HG03135 (cell line): ENCODE measurements at regions not wholly inside any gene's neighbourhood (a gene's known extent, or its start where the extent isn't known, plus 50 kb on each side); places are given as distances from the start of the nearest gene placed in this dataset.
"Not testable (repeated sequence)": the region's sequence is repeated elsewhere in the genome, so short reads cannot be mapped to it uniquely, and the experiment has no call there.

Experiments
- ATAC-seq: cut with Tn5 transposase; IDR thresholded peaks from one replicate; pipeline ENCODE4 v1.9.1; 2021; ENCODE audit warnings: mild to moderate bottlenecking, moderate library complexity; ENCODE audit not compliant: unreplicated experiment

DNA sequence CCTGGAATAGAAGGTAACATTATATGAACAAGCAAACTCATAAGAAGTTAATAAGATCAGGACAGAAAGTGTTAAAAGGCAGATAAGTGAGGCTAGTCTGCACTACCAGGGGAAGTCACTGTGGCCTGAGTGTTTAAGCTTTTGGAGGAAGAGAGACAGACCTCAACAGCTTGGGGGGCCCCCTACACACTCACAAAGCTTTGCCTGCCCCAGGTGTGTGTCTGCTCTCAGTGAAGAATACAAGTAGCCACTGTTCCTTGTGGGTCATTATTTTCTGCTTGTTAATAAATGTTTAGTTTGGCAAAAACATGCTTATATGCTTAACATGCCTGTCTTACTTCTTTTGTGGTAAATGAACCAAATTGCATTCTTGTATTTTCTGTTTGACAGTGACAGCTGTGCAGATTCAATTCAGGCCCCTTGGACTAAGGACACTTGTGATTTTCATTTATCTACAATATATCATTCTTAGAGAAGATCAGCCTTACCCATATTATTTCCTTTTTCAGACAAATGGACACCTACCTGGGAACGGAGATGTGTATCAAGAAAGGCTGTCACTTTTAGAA, 50.7 kb upstream of the C12orf71 start:
- peak; percentile 84 for ATAC-seq

DNA sequence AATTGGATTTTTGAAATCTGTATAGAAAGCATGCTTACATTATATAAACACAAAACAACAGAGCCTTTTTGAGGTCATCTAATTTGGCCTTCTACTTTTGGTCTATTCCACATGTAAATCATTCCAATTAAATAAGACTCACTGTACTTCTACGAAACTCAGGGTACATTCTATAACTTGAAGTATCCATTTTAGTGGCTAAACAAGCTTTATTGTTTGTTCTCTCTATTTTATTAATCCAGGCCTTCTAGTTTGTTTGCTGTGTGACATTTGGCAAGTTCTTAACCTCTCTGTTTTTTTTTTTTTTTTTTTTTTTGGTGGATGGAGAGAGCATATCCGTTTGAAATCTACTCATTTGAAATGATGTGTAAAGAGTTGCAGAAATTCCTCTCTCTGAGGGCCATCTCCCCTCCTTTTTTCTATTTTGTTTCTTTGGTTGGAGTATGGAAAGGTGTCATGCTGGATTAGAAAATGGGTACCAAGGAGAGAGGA, 58.1 kb upstream of the C12orf71 start:
- no peak for ATAC-seq

- ATAC-seq = no peak
These were observed 59.8 kb upstream of the C12orf71 start for GRCh38 chr12:27142101-27142721.

DNA sequence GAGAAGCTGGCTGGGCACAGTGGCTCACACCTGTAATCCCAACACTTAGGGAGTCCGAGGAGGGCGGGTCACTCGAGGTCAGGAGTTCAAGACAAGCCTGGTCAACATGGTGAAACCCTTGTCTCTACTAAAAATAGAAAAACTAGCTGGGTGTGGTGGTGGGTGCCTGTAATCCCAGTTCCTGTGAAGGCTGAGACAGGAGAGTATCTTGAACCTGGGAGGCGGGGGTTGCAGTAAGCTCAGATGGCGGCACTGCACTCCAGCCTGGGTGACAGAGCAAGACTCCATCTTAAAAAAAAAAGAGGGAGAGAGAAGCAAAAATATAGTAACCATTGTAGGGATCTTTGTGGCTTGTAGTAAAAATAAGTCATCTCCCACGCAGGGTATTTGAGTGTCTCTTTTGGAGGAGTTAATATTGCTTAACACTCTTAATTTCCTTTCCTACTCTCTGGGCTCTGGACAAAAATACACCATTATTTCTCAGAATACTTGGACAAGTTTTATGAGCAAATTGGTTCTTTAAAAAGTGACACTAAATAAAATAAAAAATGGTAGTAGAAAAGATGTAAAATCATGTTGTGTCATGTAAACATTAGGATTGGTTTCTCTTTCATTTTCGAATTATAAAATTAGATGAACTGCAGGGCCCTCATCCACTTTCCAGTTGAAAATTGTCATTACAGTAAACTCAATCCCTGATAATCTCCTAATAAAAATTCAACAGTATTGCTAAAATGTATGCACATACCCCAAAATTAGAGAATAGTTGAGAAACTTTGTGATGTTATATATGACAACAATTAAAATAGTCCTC, 61.1 kb upstream of the C12orf71 start:
- no peak for ATAC-seq

- peak; percentile 59 for ATAC-seq
These were observed 63.3 kb upstream of the C12orf71 start for GRCh38 chr12:27145725-27146124.

- no peak for ATAC-seq
These were observed 66.0 kb upstream of the C12orf71 start for GRCh38 chr12:27148373-27148772.

GRCh38 chr12:27148791-27149190, 66.4 kb upstream of the C12orf71 start:
- ATAC-seq = no peak

DNA sequence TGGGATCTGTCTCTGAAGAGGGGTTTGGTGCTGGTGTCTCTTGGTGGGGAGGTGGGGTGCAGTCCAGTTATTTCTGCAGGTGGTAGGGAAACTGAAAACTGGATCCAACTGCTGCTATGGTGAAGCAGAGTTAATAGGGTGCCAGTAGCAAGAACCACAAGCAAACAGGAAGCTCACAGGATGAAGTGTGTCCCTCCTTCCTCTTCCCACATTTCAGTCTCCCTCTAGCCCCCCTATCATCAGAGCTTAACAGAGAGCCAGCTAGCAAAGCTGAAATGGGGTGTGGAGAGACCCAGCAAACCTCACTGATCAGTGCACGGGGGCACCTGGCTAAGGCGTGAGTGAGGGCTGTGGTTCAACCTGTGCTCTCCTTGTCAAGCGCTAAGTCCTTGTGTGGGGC, 69.1 kb upstream of the C12orf71 start:
- no peak for ATAC-seq

DNA sequence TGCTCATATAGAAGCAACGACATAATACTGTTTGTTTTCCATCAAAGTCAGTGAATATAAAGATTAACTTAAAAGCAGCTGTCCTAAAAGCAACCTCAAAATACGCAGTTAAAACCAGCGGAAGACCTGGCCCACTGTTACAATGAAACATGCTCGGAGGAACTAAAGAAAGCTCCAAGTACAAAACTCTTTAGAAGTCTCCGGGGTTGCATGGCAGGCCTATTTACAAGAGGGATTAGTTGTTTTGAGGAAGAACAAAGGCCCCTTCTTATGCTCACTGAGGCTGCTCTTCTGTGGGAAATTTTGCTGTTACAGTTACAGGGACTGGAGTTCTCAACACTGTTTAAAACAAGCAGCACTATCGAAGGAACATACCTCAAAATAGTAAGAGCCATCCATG, 75.9 kb upstream of the C12orf71 start:
- no peak for ATAC-seq

DNA sequence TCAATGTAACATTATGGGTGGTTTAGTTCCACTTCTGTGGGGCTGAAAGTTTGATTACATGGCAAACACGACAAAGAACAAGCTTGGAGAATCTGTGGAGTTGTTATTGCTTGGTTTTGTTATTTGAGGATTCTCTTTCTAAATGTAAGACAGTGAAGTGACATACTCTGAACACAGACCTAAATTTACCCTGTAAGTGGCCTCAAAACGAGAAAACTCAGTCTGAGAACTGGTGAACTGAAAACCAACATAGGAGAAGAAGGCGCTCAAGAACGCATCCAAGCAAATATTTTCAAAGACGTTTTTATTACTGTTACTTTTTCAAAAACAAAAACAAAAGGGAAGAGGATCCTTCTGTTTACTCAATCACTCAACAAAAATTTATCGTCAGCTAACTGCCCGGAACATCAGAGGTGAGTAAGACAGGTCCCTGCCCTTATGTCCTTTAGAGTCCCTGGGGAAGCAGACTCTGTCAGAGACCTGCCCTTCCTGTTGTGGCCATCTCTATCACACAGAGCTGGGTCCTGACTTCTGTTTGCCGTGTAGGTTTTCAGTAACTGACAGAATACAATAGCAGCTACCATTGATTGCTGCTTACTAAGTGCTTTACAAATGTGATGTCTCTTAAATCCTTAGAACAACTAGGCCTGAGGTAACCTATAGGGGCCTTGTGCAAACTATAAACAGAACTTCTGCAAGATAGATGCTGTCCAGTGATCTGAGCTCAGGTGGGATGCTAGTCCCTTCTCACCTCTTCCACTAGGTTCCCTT, 79.3 kb upstream of the C12orf71 start:
- no peak for ATAC-seq

GRCh38 chr12:27162229-27162537, 79.8 kb upstream of the C12orf71 start:
- ATAC-seq = no peak

GRCh38 chr12:27163048-27163715, 80.8 kb upstream of the C12orf71 start:
- ATAC-seq = no peak

DNA sequence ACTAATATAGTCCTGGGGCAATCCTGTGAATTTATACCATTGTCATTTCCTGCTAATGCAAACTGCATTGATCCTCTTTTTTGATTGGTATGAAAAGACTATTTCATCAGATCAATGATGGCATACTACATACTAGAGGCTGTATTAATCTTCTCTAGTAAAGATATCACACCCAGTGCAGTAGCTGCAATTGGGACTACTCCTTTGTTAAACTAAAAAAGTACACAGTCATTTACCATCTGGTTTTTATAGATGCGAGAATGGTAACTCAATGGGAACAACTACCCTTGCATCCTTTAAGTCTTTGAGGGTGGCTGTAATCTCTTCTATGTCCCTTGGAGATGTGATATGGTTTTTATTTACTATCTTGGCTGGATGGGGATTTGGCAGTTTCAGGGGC, 80.2 kb upstream of the STK38L start:
- no peak for ATAC-seq

DNA sequence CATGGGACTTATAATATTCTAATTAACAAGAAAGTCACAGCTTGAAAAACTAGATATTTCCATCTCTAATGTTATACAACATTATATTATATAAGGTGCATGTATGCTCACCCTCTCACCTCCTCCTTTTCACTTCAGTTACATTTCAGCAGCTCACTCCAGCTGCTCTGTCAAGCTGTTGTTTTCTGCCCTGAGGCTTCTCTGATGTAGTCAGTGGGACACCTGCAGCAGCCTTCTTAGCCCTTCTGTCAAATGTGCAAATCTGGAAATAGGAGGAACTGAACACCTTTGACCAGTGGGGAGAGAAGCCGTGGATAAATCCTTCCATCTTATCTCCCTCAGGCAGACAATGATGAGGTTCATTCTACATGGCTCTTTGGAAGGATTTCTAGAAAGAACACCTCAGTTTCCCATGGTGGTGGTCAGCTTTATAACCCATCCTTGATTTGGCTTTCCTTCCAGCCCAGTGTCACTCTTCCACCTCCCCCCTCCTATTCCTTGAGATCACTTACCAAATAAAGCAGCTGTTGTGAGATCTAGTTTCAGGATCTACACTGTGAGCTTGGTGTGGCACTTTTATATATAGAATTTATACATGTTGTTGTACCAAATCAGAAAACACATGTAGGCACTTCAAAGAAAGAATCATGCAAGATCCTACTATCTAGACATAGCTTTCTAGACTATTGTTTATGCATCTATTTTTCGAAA, 79.6 kb upstream of the STK38L start:
- no peak for ATAC-seq

DNA sequence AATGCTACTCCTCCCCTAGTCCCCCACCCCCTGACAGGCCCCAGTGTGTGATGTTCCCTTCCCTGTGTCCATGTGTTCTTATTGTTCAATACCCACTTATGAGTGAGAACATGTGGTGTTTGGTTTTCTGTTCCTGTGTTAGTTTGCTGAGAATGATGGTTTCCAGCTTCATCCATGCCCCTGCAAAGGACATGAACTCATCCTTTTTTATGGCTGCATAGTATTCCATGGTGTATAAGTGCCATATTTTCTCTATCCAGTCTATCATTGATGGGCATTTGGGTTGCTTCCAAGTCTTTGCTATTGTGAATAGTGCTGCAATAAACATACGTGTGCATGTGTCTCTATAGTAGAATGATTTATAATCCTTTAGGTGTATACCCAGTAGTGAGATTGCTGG, 78.1 kb upstream of the STK38L start:
- ATAC-seq = not testable (repeated sequence)

DNA sequence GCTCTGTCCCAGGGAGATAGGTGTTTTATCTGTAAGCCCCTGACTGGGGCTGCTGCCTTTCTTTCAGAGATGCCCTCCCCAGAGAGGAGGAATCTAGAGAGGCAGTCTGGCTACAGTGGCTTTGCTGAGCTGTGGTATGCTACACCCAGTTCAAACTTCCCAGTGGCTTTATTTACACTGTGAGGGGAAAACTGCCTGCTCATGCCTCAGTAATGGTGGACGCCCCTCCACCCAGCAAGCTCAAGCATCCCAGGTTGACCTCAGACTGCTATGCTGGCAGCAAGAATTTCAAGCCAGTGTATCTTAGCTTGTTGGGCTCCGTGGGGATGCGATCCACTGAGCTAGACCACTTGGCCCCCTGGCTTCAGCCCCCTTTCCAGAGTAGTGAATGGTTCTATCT, 72.6 kb upstream of the STK38L start:
- ATAC-seq = not testable (repeated sequence)

GRCh38 chr12:27176765-27177164, 67.3 kb upstream of the STK38L start:
- ATAC-seq = no peak

GRCh38 chr12:27177706-27178105, 66.4 kb upstream of the STK38L start:
- no peak for ATAC-seq

DNA sequence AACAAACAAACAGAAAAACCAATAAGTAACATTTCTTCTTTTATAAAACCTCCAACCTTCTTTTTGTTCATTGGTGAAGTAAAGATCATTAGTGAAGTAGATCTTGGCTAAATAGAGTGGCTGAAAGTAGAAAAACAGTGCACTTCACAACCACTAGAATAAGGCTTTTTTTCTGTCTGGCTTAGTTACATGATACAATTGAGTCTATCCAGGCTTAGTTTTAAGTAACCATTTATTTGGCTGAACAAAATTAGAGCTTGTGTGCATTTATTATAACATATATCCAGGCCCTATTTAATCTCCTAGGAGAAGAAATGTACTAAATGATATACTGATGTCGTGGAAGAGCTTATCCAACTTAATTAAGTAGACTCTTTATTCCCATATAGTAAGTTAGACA, 65.8 kb upstream of the STK38L start:
- no peak for ATAC-seq

DNA sequence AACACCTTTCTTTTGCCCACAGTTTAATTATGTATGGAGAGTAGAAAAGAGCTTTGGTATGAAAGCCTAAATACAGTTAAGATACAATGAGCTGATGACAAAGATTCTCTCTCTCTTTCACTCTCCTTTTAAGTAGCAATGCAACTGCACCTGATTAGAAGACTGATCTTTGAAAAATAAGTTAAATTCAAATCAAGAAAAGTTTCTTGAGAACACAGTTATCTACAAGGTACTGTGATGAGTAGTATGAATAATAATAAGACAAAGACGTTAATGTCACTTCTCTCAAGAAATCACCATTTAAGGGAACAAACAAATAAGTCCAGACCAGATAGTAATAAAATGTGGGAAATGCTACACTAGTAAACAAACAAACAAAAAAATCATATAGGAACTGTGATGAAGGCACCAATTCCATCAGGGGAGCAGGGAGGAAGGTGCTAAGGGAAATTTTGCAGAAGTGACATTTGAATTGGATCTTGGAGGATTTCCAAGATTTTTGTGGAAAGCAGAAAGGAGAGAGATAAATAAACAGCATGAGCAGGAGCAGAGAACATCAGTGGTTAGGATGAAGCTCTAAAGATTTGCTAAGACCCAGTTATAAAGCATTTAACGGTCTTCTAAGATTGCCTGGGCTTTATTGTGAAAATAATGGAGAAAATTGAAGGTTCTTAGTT, 65.2 kb upstream of the STK38L start:
- no peak for ATAC-seq
